ENCODE measurements at regions not wholly inside any gene's neighbourhood (a gene's known extent, or its start where the extent isn't known, plus 50 kb on each side); places are given as distances from the start of the nearest gene placed in this dataset.

DNA sequence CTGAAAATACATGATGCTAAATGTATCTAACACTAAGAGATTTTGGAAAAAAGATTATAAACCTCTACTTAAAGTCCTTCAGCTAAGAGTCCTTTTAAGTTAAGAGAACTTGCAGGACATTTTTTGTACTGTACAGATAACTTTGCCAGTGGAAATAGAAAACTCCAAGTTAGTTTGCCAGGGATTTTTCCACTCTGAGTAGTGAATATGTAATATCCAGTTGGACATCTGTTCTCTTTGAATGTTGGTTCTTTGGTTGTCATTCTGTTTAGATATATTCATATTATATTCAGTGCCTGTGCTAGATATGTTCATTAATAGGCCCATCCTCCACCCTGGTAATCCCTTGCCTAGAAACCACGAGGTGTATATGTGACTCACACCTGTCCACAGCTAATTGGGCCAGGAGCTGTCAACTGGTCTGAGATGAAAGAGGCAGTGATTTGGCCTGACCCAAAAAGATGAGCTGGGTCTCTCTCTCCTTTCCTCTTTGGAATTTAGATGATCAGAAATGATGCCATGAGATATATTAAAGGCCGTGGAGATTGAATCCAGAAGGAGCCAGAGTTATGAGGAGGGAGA, 261.0 kb upstream of the LRIG3 start:
- H3K4me3 ChIP-seq (ENCODE audit: low read depth, low read length): no peak overlapping the region
- TF ChIP-seq CTCF (IDR thresholded peaks at IDR 0.05; ENCODE audit: borderline replicate concordance, insufficient read depth, low read depth, low read length): no peak

DNA sequence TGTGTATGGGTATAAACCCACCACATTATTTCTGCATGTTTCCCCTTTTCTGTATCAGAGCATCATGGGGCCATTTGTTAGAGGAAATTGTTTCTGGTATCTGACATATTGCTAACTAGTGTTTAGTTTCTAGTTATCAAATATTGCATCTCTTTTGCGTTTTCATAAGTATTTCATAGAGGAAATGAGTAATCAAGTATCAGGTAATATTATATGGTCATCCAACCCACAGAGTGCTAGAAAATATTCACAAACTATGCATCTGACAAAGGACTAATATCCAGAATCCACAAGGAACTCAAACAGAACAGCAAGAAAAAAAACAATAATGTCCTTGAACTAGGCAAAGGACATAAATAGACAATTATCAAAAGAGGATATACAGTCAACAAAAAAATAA, 258.9 kb upstream of the LRIG3 start:
- TF ChIP-seq CTCF (IDR thresholded peaks at IDR 0.05; ENCODE audit: borderline replicate concordance, insufficient read depth, low read depth, low read length): no peak
- no peak overlapping the region for H3K4me3 ChIP-seq (ENCODE audit: low read depth, low read length)

- H3K4me3 ChIP-seq (ENCODE audit: low read depth, low read length): no peak overlapping the region
- TF ChIP-seq CTCF (IDR thresholded peaks at IDR 0.05; ENCODE audit: borderline replicate concordance, insufficient read depth, low read depth, low read length): no peak
Measured at GRCh38 chr12:59173695-59174094, 253.4 kb upstream of the LRIG3 start.

DNA sequence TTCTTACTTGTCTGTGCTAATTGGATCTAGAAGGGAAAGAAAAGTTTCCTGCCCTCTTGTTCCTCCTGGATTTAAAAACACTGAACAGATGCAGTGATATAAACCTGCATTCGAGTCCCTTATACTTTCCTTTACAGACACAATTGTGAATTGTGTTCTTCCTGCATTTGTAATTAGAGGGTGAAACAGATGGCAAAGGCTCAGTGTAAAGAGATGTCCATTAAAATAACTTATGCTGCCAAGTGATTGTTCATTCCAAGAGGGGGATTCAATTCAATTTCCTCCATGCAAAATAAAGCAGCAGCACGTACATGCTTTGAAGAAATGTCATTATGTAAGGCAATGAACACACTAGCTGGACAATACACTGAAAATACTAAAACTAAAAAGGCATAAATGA, 248.3 kb upstream of the LRIG3 start:
- H3K4me3 ChIP-seq (ENCODE audit: low read depth, low read length): no peak overlapping the region
- TF ChIP-seq CTCF (IDR thresholded peaks at IDR 0.05; ENCODE audit: borderline replicate concordance, insufficient read depth, low read depth, low read length): no peak

DNA sequence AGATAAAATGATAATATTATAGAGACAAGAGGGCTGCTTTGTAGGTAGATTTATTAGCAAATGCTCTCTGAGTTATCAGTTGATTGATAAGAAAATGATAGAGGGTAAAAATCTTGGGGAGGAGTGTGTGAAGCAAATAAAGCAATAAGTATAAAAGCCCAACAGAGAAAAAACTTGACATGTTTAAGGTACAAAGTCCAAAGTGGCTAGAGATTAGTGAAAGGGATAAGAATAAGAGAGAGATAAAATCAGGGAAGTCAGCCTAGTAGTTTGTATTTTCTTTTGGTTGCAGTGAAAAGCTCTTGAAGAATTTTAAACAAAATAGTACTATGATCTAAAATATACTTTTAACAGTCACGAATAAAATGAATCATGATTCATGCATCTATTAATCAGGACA, 246.2 kb upstream of the LRIG3 start:
- no peak overlapping the region for H3K4me3 ChIP-seq (ENCODE audit: low read depth, low read length)
- no peak for TF ChIP-seq CTCF (IDR thresholded peaks at IDR 0.05; ENCODE audit: borderline replicate concordance, insufficient read depth, low read depth, low read length)

DNA sequence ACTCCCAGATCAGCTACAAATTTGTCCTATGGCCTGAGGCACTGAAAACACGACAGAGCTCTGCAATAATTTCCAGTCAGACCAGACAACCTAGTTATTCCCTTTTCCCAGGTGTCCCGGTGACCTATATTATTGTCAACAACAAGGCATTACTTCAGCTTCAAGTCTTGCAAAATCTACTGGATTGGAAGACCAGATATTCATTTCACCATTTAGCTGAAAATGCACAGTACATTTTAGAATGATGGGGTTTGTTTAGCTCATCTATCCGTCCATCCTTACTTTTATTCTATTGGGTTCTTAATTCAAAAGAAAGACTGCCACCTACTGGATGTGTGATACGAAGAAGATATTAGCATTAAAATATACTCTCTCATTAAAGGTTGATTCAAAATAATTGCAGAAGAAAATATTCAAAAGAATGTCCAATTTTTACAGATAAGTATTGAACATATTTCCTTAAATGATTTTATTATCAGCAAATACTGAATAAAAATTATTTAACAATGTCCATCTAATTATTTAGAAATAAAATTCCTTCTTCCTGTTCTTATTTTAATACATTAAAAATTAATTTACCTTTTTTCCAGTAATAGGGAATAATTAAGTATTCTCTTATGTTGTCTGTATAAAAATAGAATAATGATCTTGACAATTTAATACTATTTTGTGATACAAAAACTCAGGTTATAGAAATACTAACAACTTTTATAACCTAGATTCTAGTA, 244.9 kb upstream of the LRIG3 start:
- no peak for TF ChIP-seq CTCF (IDR thresholded peaks at IDR 0.05; ENCODE audit: borderline replicate concordance, insufficient read depth, low read depth, low read length)
- no peak overlapping the region for H3K4me3 ChIP-seq (ENCODE audit: low read depth, low read length)

GRCh38 chr12:59164226-59164625, 243.9 kb upstream of the LRIG3 start:
- no peak overlapping the region for H3K4me3 ChIP-seq (ENCODE audit: low read depth, low read length)
- TF ChIP-seq CTCF (IDR thresholded peaks at IDR 0.05; ENCODE audit: borderline replicate concordance, insufficient read depth, low read depth, low read length): no peak
